ENCODE measurements at regions not wholly inside any gene's neighbourhood (a gene's known extent, or its start where the extent isn't known, plus 50 kb on each side); places are given as distances from the start of the nearest gene placed in this dataset.

DNA sequence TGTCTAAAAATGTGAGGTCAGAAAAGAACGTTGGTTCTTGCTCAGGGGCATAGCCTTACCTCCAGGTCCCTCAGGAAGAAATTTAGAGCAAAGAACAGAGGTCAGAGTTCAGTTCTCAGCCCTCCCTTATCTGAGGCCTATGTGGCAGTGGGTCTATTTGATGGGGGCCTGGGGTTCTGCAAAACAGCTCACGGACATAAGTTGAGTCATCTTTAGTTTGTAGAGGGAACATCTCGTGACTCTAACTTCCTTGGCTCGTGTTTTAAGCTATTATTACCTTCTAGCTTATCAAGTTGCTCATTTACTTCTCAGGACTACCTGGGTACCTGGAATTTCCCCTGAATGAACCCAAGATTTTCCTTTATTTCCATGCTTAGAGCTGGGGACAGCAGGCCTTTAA is 91.3 kb upstream of the AMOTL1 start:
- TF ChIP-seq, protein P1, sequence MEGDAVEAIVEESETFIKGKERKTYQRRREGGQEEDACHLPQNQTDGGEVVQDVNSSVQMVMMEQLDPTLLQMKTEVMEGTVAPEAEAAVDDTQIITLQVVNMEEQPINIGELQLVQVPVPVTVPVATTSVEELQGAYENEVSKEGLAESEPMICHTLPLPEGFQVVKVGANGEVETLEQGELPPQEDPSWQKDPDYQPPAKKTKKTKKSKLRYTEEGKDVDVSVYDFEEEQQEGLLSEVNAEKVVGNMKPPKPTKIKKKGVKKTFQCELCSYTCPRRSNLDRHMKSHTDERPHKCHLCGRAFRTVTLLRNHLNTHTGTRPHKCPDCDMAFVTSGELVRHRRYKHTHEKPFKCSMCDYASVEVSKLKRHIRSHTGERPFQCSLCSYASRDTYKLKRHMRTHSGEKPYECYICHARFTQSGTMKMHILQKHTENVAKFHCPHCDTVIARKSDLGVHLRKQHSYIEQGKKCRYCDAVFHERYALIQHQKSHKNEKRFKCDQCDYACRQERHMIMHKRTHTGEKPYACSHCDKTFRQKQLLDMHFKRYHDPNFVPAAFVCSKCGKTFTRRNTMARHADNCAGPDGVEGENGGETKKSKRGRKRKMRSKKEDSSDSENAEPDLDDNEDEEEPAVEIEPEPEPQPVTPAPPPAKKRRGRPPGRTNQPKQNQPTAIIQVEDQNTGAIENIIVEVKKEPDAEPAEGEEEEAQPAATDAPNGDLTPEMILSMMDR (IDR thresholded peaks at IDR 0.05) = no peak
- TF ChIP-seq SIN3A (IDR thresholded peaks at IDR 0.05; ENCODE audit: borderline replicate concordance, insufficient read depth, low read depth, low read length) (no peak), TCF7L2 (IDR thresholded peaks at IDR 0.05; ENCODE audit: low read depth, low read length) (no peak), POLR2AphosphoS5 (IDR thresholded peaks at IDR 0.05; ENCODE audit: low read depth, low read length) (no peak), REST (IDR thresholded peaks at IDR 0.05; ENCODE audit: insufficient read depth in 1 of 2, low read depth in 2 of 2, low read length in 1 of 2) (no peak)

Data from Panc1 (cell line).